ENCODE measurements at regions not wholly inside any gene's neighbourhood (a gene's known extent, or its start where the extent isn't known, plus 50 kb on each side); places are given as distances from the start of the nearest gene placed in this dataset.

DNA sequence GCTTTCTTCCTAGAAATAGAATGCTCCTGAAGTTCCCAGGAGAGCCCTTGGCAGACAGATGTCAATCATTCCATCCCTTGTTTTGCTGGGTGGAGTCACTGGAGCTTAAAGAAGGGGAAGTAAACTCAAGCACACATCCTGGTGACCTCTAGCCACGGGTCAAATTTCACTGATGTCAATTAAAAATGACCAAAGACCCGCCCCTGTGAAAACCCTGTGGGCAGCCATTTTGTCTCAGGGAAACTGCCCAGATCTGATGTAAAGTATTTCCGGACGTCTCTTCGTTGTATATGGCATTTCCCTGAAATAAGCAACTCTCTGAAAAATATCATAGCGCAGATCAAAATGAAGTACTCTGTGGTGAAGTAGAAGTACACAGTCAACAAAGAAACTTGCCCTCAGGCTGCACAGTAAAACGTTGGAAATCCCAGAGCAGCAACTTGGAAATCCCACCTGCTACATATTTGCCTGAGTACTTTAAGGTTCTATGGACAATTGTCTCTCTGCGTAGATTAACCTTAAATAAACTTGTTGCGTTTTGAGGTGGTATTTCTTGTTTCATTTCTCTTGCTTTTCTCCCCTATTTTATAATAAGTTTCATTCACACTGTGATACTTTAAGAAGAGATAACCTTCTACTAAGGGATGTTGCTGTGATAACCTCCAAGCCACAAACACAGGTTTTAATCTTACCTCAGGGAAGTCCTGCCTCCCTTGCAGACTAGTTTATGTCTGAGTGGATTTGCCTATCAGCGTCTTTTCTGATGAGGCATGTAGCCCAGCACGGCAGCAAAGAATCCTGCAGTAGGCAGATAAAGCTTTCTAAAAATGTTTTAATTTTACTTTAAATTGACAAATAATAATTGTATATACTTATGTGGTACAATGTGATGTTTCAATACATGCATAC lies 60.9 kb upstream of the PIP5K1B start:
- in situ Hi-C loops (cut with MboI; ENCODE audit: low sequenced_read_pairs), result no loop called here

- in situ Hi-C loops (cut with MboI; ENCODE audit: low sequenced_read_pairs), result no loop called here
Measured at GRCh38 chr9:68644831-68645230, 60.2 kb upstream of the PIP5K1B start.

DNA sequence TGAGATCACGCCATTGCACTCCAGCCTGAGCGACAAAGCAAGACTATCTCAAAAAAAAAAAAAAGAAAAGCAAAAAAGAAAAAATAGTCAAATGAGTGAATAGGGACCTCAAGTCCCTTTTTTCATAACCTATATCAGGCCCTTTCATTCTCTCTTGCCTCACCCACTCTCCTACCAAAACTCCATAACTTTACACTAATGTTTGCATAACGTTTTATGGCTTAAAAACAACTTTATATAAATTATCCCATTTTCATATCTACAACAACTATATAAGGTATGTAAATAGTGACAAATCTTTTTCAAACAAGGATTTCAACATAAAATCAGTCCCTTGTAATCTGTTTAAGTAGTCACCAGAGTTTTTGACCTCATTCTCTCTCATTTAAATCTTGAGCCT lies 56.9 kb upstream of the PIP5K1B start:
- in situ Hi-C loops (cut with MboI; ENCODE audit: low sequenced_read_pairs), result no loop called here

DNA sequence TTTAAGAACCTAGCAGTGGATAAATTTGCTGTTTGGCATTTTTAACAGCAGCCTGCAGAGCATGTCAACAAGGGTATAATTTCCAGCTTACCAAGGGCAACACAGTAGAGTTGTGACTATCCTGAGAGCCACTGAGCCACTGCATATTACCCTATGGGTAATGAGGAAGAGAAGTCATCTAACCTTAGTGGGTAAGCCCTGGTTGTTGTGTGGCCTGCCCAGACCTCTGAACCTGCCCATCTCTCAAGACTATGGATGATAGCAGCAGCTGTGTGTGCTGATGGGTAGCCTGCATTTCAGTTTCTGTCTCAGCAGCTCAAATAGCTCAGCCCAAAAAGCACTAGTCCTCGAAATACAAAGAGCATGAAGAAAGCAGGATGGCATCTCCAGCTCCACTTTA lies 56.1 kb upstream of the PIP5K1B start:
- in situ Hi-C loops (cut with MboI; ENCODE audit: low sequenced_read_pairs), result no loop called here

GRCh38 chr9:68651280-68651893 lies 53.7 kb upstream of the PIP5K1B start:
- in situ Hi-C loops (cut with MboI; ENCODE audit: low sequenced_read_pairs), result no loop called here

DNA sequence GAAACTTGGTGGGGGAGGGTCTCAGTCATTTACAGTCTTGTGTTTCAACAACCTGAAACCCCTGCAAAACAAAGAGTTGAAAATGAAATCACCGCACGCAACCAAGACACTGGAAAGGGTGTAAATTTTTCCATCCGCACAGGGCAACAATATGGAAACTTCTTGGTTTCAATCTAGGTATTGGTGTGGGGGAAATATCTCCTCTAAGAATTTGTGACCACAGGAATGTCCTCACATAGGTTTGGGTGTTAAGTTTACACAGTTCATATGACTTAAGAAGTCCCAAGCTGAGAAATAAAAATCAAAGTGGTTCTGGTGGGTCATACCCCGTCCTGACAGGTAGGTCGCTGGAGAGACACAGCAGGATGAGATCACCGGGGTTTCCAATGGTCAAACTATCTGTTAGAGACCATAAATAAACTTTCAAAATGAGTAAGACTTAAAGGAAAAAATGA lies 51.9 kb upstream of the PIP5K1B start:
- in situ Hi-C loops (cut with MboI; ENCODE audit: low sequenced_read_pairs), result no loop called here

DNA sequence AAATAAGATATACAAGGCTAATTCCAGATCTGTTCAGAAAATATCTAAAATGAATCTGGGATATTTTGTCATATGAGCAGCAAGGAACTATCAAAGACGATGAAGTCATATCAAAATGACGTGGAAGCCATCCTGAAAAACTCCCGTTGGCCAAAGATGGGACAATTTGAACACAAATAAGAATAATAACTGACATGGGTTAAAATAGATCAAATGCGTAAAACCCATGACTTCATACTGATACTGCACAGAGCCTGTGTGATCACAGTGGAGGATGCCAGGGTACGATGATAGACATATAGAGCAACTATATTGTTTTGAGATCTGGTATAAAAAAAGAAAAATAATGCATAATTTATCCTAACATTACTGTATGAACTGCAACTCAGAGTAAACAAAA lies 51.0 kb upstream of the PIP5K1B start:
- in situ Hi-C loops (cut with MboI; ENCODE audit: low sequenced_read_pairs), result no loop called here
